ENCODE measurements at regions not wholly inside any gene's neighbourhood (a gene's known extent, or its start where the extent isn't known, plus 50 kb on each side); places are given as distances from the start of the nearest gene placed in this dataset.

DNA sequence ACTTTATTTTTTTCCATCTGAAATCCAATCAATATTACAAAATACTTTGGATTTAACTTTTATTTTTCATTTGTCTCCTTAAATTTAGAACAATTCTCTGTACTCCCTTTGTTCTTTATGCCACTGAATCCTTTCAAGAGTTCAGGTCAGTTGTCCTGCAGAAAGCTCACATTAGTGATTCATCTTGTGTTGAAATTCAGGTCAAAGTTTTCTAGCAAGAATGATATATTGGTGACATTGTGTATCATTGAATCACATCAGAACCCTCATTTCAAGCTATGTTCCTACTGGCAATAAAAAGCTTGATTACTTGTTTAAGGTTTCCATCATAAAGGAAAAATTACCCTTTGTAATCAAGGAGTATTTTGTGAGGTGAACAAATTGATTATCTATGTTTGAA is 378.8 kb upstream of the STEAP1 start:
- Histone ChIP-seq H3K4me3 (ENCODE audit: low read depth, low read length) (no peak overlapping the region), H3K9me3 (no peaks in the 10 kb centered on the region), H3K36me3 (no peaks in the 10 kb centered on the region), H3K4me1 (no peaks in the 10 kb centered on the region), H3K27me3 (no peaks in the 10 kb centered on the region)
- DNase-seq = no peak
- TF ChIP-seq, protein P1, sequence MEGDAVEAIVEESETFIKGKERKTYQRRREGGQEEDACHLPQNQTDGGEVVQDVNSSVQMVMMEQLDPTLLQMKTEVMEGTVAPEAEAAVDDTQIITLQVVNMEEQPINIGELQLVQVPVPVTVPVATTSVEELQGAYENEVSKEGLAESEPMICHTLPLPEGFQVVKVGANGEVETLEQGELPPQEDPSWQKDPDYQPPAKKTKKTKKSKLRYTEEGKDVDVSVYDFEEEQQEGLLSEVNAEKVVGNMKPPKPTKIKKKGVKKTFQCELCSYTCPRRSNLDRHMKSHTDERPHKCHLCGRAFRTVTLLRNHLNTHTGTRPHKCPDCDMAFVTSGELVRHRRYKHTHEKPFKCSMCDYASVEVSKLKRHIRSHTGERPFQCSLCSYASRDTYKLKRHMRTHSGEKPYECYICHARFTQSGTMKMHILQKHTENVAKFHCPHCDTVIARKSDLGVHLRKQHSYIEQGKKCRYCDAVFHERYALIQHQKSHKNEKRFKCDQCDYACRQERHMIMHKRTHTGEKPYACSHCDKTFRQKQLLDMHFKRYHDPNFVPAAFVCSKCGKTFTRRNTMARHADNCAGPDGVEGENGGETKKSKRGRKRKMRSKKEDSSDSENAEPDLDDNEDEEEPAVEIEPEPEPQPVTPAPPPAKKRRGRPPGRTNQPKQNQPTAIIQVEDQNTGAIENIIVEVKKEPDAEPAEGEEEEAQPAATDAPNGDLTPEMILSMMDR (IDR thresholded peaks at IDR 0.05; ENCODE audit: low read depth, low read length) = no peak

DNA sequence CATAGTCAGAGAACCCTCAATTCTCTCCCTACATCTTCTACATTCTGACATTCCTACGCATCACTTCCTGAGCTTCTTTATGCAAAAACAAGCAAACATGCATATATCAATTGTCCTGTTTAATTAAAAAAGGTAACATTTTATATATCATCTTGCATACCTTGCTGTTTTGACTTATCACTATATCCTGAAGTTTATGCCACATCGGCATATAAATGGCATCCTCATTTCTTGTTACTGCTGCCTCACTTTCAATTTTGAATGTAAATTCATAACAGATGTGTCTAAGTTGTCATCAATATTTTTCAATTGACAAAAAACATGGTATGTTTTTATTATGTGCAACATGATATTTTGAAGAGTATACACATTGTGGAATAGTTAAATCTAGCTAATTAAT is 377.3 kb upstream of the STEAP1 start:
- H3K27me3 ChIP-seq = no peaks in the 10 kb centered on the region
- no peaks in the 10 kb centered on the region for H3K36me3 ChIP-seq
- H3K4me3 ChIP-seq (ENCODE audit: low read depth, low read length) = no peak overlapping the region
- H3K4me1 ChIP-seq = no peaks in the 10 kb centered on the region
- DNase-seq = no peak
- TF ChIP-seq, protein P1 (IDR thresholded peaks at IDR 0.05; ENCODE audit: low read depth, low read length) = no peak
- H3K9me3 ChIP-seq = no peaks in the 10 kb centered on the region

DNA sequence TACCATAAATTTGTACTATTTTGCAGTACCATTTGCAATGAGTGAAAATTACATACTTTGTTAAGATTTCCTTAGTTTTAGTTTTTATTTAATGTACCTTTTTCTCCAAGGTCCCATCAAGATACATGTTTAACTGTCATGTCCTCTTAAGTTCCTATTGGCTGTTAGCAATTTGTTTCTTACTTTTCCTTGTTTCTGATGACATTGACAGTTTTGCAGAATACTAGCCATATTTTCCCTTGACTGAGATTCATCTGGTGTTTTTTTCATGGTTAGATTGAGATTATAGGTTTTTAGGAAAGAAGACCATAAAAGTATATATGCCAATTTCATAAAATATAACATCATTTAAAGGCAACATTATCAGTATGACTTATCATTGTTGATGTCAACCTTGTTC is 376.8 kb upstream of the STEAP1 start:
- TF ChIP-seq, protein P1 (IDR thresholded peaks at IDR 0.05; ENCODE audit: low read depth, low read length) = no peak
- no peaks in the 10 kb centered on the region for H3K9me3 ChIP-seq
- no peaks in the 10 kb centered on the region for H3K36me3 ChIP-seq
- no peak for DNase-seq
- H3K27me3 ChIP-seq = no peaks in the 10 kb centered on the region
- H3K4me1 ChIP-seq = no peaks in the 10 kb centered on the region
- H3K4me3 ChIP-seq (ENCODE audit: low read depth, low read length) = no peak overlapping the region

DNA sequence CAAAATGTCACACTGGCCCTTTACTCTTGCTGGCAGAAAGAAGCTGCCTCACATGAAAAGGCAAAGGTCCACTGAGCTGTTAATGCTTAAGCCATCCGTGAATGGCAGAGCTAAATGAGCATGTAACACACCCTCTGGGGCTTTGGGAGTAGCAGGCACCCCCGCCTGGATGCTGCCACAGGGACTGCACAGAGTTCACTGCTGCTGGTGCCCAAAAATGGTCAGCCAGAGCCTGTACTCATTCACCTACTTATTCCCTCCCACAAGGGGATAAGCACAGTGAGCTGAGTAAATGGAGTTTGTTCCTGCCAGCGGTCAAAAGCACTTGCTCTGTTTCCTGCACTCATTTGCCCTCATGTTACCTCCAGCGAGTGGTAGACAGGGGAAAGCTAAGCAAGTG is 374.0 kb upstream of the STEAP1 start:
- Histone ChIP-seq H3K4me3 (ENCODE audit: low read depth, low read length) (no peak overlapping the region), H3K4me1 (no peaks in the 10 kb centered on the region), H3K9me3 (no peaks in the 10 kb centered on the region), H3K36me3 (no peaks in the 10 kb centered on the region), H3K27me3 (no peaks in the 10 kb centered on the region)
- no peak for DNase-seq
- TF ChIP-seq, protein P1 (IDR thresholded peaks at IDR 0.05; ENCODE audit: low read depth, low read length) = no peak

DNA sequence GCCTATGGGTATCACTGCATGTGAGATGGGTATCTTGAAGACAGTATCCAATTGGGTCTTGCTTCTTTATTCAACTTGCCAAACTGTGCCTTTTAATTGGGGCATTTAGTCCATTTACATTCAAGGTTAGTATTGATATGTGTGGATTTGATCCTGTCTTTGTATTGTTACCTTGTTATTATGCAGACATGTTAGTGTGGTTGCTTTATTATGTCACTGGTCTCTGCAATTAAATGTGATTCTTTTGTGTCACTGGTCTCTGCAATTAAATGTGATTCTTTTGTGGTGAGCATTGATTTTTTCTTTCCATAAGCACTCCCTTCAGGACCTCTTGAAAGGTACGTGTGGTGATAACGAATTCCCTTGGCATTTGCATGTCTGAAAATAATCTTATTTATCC is 357.8 kb upstream of the STEAP1 start:
- no peak for DNase-seq
- TF ChIP-seq, protein P1 (IDR thresholded peaks at IDR 0.05; ENCODE audit: low read depth, low read length) = no peak
- Histone ChIP-seq H3K27me3 (no peaks in the 10 kb centered on the region), H3K36me3 (no peaks in the 10 kb centered on the region), H3K9me3 (no peaks in the 10 kb centered on the region), H3K4me1 (no peaks in the 10 kb centered on the region), H3K4me3 (ENCODE audit: low read depth, low read length) (no peak overlapping the region)

DNA sequence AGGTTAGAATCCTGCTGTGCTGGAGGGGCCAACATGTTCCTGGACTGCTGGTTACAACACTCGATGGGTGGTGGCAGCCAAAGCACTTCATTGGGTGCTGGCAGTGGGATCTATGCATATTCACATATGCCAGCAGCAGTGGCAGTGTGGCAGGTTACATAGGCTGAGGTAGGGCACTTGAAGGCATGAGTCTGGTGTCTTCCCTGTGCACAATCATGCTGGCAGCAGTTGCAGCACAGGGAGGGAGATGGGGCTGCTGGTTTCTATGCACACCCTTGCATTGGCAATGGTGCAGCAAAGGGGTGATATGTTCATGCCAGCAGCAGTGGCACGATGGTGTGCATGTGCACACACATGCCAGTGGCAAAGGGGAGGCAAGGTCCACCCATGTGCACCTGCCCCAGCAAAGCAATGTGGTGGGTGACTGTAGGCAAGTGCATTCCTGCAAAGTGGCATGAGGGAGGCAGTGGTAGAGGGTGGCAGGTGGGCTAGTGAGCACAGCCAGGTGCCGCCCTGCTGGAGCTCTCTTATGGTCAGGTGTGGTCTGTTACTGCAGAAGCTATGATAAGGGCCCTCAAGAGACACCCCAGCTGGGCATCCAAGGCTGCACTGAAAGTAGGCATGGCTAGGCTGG is 356.2 kb upstream of the STEAP1 start:
- no peaks in the 10 kb centered on the region for H3K4me1 ChIP-seq
- DNase-seq = no peak
- H3K9me3 ChIP-seq = no peaks in the 10 kb centered on the region
- no peak overlapping the region for H3K4me3 ChIP-seq (ENCODE audit: low read depth, low read length)
- H3K27me3 ChIP-seq = no peaks in the 10 kb centered on the region
- TF ChIP-seq, protein P1 (IDR thresholded peaks at IDR 0.05; ENCODE audit: low read depth, low read length) = no peak
- no peaks in the 10 kb centered on the region for H3K36me3 ChIP-seq

All from BE2C (cell line).